HG03442 (cell line): ENCODE measurements at regions not wholly inside any gene's neighbourhood (a gene's known extent, or its start where the extent isn't known, plus 50 kb on each side); places are given as distances from the start of the nearest gene placed in this dataset.
"Not testable (repeated sequence)": the region's sequence is repeated elsewhere in the genome, so short reads cannot be mapped to it uniquely, and the experiment has no call there.

Experiments
- ATAC-seq: cut with Tn5 transposase; IDR thresholded peaks from one replicate; pipeline ENCODE4 v1.9.1; 2021; ENCODE audit warnings: mild to moderate bottlenecking, moderate library complexity; ENCODE audit not compliant: unreplicated experiment

DNA sequence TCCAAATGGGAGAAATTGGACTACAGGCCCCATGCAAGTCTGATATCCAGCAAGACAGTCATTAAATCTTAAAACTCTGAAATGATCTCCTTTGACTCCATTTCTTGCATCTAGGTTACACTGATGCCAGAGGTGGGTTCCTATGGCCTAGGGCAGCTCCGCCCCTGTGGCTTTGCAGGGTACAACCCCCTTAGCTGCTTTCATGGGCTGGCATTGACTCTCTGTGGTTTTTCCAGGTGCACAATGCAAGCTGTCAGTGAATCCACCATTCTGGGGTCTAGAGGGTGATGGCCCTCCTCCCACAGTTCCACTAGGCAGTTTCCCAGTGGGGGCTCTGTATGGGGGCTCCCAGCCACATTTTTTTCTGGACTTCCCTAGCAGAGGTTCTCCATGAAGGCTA, 228.5 kb upstream of the ADAMTS3 start:
- ATAC-seq, result no peak

DNA sequence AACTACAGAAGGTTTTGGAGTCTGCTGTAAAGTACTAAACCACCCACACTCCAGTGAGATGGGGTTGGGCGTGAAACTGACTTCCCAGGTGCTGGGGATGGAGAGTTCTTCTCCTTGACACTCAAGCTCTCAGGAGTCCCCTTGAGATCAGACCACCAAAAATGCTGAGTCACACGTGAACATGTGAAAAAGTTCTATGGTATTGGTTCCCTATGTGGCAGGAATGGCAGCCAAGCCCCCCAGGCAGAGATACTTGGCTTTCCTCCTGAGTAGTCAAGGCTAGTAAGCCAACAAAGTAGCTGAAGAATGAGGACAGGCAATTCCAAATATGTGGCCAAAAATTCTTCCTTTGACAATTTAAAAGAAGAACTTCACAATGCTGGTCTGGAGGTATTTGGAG, 222.0 kb upstream of the ADAMTS3 start:
- ATAC-seq, result no peak

DNA sequence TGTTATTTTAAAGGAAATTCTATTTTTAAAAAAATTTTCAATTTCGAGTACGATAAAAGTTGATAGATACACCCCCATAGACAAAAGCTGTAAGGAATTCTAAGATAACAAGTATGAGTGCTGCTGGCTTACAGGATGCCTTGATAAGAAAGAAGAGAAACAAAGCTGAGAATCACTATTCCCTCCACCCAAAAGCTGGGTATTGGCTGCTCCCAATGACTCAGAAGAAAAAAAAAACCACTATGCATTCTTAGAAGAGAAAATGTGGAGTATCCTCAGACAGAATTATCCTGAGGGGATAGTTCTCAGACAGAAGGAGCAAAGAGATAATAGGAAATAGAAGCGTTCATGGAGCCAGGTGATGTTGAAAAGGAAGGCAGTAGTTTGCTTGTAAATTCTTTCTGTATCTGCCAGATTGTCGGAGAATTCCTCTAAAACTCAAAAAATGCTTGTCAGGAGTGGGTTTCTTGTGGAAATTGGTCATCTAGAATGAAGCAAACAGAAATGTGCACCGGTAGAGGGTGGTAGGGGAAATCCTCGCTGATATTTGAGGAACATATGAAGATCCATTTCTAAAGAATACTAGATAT, 217.5 kb upstream of the ADAMTS3 start:
- no peak for ATAC-seq

DNA sequence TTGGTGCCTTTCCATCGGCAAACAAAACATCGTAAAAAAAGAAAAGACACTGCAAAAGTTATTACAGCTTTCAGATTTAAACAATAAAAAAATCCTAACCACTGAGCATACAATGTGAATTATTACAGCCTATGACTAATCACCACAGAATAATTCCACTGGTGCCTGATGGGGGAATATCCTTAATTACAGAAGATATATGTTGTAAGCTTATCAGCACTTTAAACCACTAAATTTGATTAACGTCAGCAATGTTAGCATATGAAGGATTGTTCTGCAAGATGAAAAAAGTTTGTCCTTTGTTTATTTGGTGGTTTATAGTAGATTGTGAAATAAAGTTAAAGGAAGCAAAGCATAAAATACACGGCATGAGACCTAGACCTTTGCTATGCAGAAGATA, 210.2 kb upstream of the ADAMTS3 start:
- ATAC-seq, result no peak

DNA sequence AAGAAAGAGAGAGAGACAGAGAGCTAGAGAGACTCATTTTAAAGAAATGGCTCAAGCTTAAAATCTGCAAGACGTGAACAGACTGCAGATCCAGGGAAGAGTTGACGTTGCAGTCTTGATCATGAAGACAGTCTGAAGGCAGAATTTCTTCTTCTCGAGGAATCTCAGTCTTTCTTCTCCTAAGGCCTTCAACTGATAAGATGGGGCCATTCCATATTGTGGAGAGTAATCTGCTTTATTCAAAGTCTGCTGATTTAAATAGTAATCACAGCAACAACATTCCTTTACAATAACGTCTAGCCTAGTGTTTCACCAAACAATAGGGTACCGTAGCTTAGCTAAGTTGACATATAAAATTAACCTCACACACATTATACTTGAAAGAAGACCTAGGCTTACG, 208.4 kb upstream of the ADAMTS3 start:
- no peak for ATAC-seq

DNA sequence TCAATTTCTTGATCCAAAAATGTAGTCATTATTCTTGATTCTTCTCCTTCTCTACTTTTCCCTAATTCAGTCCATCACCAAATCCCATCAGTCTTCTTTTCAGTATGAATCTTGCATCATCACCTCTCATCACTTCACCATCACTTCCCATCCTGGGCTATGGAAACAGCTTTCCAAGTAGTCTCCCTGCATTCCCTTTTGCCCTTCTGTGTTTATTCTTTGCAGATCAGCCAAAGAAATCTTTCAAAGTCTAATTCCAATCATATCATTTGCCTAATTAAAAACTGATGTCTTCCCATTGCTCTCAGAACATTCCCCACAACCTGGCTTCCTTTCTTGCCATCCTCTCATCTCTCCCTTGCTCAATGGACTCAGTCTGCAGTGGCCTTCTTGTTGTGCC, 201.7 kb upstream of the ADAMTS3 start:
- no peak for ATAC-seq

DNA sequence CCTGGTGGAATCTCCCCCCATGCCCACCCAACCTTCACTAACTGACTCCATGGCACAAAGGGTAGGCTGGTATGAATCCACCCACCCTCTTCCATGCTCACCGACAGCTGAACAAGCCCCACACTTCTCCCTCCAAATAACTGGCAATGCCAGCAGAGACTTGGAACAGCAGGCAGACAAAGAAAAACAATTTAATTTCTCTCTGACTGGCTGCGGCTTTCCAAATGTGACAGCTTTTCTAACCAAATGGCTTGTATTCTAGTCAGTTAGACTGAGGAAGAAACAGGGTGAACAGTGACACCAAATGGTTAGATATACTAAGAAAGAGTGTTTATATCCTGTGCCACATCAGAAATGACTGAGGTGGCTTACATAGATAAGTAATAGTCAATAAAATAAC, 199.3 kb upstream of the ADAMTS3 start:
- no peak for ATAC-seq

DNA sequence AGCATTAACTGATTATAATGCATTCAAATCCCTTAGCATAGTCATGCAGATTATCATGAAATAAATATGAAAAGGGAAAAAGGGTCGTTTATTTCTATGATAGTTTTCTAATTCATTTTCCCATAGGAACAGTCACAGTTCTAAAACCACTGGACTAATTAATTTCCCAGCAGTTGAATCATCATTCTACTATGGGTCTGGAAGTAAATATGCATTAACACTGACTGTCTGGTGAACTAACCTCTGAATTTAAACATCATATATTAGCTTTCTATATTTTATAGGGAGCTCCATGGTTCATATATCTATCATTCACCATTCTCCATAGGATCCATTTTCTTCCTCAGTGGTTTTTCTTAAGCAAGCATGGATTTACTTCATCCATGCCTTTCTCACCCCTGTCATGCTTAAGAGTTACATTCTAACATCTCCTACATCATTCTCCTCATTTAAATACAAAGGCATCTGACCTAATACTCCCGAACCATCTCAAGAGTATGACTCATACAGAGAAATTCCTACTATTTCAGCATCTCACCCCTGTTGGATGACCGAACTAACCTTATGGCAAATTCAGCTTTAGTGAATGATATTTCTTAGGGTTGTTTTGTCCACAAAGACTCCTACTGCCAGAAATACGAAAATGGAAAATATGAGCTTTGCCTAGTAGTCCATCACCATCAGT, 198.7 kb upstream of the ADAMTS3 start:
- no peak for ATAC-seq

DNA sequence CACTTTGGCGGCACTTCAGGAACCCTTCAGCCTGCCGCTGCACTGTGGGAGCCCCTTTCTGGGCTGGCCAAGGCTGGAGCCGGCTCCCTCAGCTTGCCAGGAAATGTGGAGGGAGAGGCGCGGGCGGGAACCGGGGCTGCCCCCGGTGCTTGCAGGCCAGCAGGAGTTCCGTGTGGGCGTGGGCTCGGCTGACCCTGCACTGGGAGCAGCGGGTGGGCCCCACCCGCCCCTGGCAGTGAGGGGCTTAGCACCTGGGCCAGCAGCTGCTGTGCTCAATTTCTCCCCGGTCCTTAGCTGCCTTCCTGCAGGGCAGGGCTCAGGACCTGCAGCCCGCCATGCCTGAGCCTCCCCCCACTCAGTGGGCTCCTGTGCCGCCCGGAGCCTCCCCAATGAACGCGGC, 196.8 kb upstream of the ADAMTS3 start:
- not testable (repeated sequence) for ATAC-seq

DNA sequence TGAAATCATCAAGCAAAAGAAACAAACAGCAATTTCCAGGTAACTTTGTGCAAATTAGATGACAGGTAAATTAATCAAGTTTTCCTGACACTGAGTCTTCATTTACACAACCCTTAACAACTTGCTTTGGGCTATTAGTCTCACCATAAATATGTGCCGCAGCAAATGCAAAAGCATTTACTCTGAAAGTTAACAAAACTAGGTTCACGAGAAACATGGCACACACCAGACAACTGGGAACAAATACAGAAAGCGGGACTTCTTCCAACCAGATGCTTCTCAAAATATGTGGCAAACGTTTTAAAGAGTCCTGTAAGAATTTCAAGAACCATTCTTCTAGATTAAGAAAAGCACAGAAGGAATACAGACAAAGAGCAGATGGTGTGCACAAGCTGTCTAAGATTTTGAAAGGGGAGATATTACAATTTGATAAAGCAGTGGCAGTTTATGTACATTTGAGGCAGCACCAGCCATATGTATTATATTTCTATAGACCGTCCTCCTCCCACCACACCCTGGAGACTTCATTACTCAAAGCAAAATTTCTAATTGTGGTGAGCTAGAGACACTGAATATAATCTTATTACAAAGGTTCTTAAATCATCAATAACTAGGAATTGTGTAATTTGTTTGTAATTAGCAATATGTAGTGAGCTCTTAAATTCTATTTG, 192.5 kb upstream of the ADAMTS3 start:
- no peak for ATAC-seq

DNA sequence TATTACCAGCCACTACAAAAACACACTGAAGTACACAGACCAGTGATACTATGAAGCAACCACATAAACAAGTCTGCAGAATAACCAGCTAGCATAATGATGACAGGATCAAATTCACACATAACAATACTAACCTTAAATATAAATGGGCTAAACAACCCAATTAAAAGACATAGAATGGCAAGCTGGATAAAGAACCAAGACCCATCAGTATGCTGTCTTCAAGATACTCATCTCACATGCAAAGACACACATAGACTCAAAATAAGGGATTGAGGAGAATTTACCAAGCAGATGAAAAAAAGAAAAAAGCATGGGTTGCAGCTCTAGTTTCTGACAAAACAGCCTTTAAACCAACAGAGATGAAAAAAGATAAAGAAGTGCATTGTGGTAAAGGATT, 184.4 kb upstream of the ADAMTS3 start:
- not testable (repeated sequence) for ATAC-seq

DNA sequence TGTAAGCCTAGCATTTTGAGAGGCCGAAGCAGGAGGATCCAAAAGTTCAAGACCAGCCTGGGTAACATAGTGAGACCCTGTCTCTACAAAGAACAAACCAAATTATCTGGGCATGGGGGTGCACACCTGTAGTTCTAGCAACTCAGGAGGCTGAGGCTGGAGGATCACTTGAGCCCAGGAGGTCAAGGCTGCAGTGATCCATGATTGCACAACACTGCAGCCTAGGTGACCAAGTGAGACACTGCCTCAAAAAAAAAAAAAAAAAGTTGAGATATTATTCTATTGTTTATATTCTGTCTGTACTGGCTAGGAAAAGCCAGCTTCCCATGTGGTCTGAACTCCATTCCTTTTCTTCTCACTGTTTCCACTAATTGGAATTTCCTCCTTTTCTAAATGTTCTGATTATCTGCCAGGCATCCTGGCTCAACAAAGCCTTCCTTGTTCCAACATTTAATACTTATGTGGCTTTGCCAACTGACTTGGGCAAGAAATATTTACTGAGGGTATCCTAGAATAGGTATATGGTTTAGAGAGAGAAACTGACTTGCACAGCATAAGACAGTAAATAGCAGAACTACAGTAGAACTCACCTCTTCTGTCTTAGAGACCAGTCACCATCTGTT, 175.2 kb upstream of the ADAMTS3 start:
- no peak for ATAC-seq

DNA sequence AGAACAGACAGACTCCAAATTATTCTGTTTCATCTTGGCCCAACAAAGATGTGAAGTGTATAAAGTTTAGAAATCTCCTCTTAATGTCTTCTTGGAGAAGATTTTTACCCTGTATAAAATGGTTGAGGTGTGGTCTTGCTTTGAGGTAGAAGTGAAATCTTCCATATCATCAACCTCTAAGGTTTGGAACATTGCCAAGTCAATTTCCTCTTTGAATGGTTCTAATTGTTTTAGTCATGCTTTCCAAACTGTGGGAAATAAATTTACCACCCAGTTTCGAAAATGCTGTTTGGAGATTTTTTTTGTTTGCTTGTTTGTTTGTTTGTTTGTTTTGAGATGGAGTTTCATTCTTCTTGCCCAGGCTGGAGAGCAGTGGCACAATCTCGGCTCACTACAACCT, 174.1 kb upstream of the ADAMTS3 start:
- no peak for ATAC-seq

DNA sequence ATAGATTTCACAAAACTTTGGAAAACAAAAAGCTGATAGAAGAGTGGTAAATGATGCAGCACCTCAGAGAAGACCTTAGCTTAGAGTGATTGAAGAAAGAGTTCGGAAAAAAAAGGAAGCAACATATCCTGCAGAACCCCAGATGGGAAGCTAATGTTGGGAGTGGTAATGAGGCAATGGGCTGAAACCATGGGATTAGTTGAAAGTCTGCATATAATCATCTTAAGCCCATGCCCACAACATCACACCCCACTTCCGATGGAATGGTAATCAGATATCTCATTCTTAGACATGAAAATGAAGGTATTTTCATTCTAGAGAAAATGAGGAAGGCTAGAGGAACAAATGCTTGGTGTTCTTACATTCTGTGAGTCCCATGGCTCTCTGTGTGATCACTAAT, 146.3 kb upstream of the ADAMTS3 start:
- no peak for ATAC-seq

DNA sequence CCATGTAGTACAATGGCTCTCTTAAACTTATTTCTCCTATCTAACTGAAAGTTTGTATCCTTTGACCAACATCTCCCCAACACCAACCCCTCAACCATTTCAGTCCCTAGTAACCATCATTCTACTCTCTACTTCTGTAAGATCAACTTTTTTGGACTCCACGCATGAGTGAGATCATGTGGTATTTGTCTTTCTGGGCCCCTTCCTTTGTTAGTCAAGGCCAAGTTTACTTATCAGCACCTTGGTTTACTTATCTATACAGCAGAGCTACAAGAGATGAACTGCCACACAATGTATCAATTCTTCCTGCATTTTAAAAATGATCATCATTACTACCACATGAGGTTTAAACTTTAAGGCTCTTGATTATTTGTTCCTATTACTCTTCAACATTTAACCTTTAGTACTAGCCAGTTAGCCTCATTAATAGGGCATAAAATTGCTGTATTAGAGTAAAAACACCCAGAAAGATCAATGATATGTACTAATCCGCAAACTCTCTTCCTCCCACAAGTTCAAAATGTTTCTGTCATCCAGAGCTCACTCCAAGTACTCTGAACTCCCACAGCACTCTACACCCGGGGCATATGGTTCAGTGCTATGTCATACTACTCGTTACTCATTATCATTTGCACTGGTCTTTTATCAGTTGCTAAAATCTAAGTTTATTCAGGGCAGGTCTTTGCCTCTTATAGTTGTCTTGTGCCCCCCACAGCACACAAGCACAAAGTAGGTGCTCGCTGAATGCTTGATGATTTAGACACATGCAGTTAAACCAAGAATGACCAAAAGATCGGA, 145.7 kb upstream of the ADAMTS3 start:
- ATAC-seq, result no peak

DNA sequence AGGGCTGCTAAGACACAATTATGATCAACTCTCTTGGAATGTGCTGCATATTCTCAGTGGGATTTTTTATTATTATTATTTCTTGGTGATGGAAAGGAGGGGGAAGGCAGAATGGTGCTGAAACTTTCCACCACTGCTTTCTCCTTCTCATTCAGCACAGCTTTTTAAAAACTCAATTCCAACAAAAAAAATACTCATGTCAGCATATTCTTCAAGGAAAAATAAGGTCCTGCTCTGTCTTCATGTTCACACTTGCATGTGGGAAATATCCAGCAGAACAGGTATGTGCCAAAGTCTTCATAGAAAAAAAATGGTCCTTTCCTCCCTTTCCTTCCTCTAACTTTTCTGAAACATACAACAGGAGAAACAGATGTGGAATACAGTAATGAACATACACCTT, 144.0 kb upstream of the ADAMTS3 start:
- no peak for ATAC-seq

DNA sequence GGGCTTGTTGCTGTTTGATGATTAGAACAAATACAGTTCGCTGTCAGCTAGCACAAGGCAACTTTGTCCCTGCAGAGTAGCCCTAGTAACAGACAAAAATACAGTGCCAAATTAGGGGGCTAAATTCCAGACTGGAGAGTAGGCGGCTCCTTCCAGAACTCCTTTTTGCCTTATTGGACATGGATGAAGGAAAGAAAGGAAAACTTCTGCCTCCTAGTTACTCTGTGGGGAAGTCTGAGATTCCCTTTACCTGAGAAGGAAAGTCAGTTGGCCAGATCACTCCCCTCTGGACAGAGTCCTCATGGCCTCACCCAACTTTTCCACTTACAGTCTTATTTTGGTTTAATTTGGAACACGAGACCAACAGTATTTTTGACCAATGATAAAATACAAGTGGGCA, 140.5 kb upstream of the ADAMTS3 start:
- no peak for ATAC-seq

DNA sequence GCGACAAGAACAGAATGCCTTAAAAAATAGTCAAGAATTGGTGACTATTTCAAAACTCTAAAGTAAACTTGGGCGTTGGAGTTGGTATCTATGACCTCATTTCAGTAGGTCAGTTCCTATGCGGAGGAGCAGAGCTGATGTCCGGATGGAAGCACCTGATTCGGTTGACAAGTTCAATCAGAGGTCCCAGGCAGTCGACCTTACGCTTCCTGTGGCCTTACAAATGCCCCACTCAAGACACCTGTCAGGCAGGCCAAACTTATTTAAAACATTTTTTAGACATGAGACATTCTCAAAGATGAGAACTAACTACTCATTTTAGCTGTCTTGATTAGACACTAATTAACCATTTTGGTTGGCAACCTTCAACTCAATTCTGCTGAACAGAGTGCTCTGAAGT, 137.7 kb upstream of the ADAMTS3 start:
- ATAC-seq, result no peak

DNA sequence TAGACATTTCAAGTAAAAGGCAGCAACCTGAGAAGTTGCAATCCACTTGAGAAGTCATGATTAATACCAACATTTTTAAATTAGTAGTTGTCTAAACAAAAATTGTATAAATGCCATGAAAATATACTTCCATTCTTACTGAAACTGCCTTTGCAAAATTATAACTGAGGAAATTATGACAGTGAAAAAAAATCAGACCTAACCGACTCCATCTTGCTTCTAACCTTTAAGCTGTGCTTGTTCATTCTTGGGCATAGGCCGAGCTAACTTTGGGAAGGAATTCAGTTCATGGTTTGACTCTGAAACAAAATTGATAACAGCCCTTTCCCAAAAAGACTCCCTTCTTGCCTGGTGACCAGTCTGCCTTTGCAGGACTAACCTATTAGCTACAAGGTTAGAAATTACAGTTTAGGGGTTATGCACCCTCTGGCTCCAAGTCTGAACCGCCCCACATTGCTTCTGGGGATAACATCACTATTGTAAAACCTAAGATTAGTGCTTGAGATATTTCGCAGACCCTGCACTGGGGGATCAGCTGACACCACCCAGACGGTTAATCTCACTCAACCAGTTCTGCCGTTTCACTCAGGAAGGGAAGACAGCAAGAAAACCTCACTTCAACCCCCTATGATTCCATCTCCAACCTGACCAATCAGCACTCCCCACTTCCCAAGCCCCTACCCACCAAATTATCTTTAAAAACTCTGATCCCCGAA, 136.1 kb upstream of the ADAMTS3 start:
- not testable (repeated sequence) for ATAC-seq

DNA sequence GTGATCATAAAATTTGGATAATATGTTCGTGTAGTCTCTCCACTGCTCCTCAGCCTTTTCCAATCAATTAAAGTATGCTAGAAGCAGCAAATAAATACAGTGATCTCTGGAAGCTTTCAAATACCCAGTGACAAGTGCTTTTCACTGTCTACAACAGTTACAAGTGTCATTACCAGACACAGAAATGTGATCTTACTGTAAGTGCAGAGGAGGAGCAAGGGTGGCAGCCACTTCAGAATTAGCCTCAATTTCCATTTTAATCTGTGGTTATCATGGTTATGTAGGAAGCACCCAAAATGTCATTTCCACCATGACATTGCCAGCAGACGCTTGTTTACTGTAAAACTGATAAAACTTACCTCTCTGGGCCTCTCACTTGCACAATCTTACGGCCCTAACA, 133.9 kb upstream of the ADAMTS3 start:
- no peak for ATAC-seq
